SK-N-SH treated with all-trans-retinoic acid at 6 μM for 48 hours (cell line): ENCODE measurements at regions not wholly inside any gene's neighbourhood (a gene's known extent, or its start where the extent isn't known, plus 50 kb on each side); places are given as distances from the start of the nearest gene placed in this dataset.

Source experiments
- ATAC-seq: fragments of 200-7000 bp; cut with Tn5 transposase; 3 replicates; pipeline ENCODE4 v1.9.1; 2020; ENCODE audit warnings: mild to moderate bottlenecking, moderate library complexity
- ARNTL ChIP-seq: fragments of 450-650 bp; formaldehyde crosslinking; IDR thresholded peaks from 2 replicates; pipeline ENCODE4 v1.5.0; 2020; ENCODE audit warnings: low read depth, mild to moderate bottlenecking, moderate library complexity, borderline replicate concordance
- BACH2 ChIP-seq: fragments of 250-450 bp; sonication (Bioruptor Pico); IDR thresholded peaks from 2 replicates; pipeline ENCODE4 v1.9.0; 2021; ENCODE audit warnings: mild to moderate bottlenecking, borderline replicate concordance
- CREB5 ChIP-seq: fragments of 250-450 bp; sonication (Bioruptor Pico); IDR thresholded peaks from 2 replicates; pipeline ENCODE4 v1.5.1; 2020; ENCODE audit warnings: low read depth, mild to moderate bottlenecking, moderate library complexity
- CSRNP3 ChIP-seq: fragments of 250-450 bp; sonication (Bioruptor Pico); IDR thresholded peaks from 2 replicates; pipeline ENCODE4 v1.5.1; 2021; ENCODE audit warnings: mild to moderate bottlenecking, moderate library complexity
- ESRRG ChIP-seq: fragments of 250-450 bp; sonication (Bioruptor Pico); IDR thresholded peaks from 2 replicates; pipeline ENCODE4 v1.6.1; 2021; ENCODE audit warnings: mild to moderate bottlenecking
- OSR1 ChIP-seq: fragments of 250-450 bp; sonication (Bioruptor Pico); IDR thresholded peaks from 2 replicates; pipeline ENCODE4 v1.8.0; 2022; ENCODE audit warnings: moderate library complexity, mild to moderate bottlenecking, inconsistent platforms
- PATZ1 ChIP-seq: fragments of 250-450 bp; sonication (Bioruptor Pico); IDR thresholded peaks from 2 replicates; pipeline ENCODE4 v1.8.0; 2020; ENCODE audit warnings: mild to moderate bottlenecking, moderate library complexity, borderline replicate concordance
- POU6F1 ChIP-seq: fragments of 250-450 bp; sonication (Bioruptor Pico); IDR thresholded peaks from 2 replicates; pipeline ENCODE4 v1.8.0; 2021; ENCODE audit warnings: low read depth, mild to moderate bottlenecking, moderate library complexity, borderline replicate concordance
- PPARA ChIP-seq: fragments of 250-450 bp; sonication (Bioruptor Pico); IDR thresholded peaks from 2 replicates; pipeline ENCODE4 v1.5.0; 2020; ENCODE audit warnings: mild to moderate bottlenecking, borderline replicate concordance
- RARB ChIP-seq: fragments of 250-450 bp; sonication (Bioruptor Pico); IDR thresholded peaks from 2 replicates; pipeline ENCODE4 v1.8.0; 2021; ENCODE audit warnings: mild to moderate bottlenecking, moderate library complexity
- SNAI2 ChIP-seq: fragments of 250-450 bp; sonication (Bioruptor Pico); IDR thresholded peaks from 2 replicates; pipeline ENCODE4 v1.5.0; 2020; ENCODE audit warnings: mild to moderate bottlenecking, moderate library complexity
- TOX ChIP-seq: fragments of 250-450 bp; sonication (Bioruptor Pico); IDR thresholded peaks from 2 replicates; pipeline ENCODE4 v1.8.0; 2021; ENCODE audit warnings: mild to moderate bottlenecking, moderate library complexity, borderline replicate concordance
- TSHZ2 ChIP-seq: fragments of 250-450 bp; sonication (Bioruptor Pico); IDR thresholded peaks from 2 replicates; pipeline ENCODE4 v1.5.0; 2020; ENCODE audit warnings: mild to moderate bottlenecking, moderate library complexity
- ZC3H10 ChIP-seq: fragments of 250-450 bp; sonication (Bioruptor Pico); IDR thresholded peaks from 2 replicates; pipeline ENCODE4 v1.5.1; 2021; ENCODE audit warnings: mild to moderate bottlenecking, moderate library complexity
- ZFP3 ChIP-seq: fragments of 250-450 bp; sonication (Bioruptor Pico); IDR thresholded peaks from 2 replicates; pipeline ENCODE4 v1.5.0; 2020; ENCODE audit warnings: mild to moderate bottlenecking, moderate library complexity
- ZFP30 ChIP-seq: fragments of 450-650 bp; formaldehyde crosslinking; IDR thresholded peaks from 2 replicates; pipeline ENCODE4 v1.5.0; 2022; ENCODE audit warnings: mild to moderate bottlenecking, moderate library complexity
- ZNF565 ChIP-seq: fragments of 450-650 bp; formaldehyde crosslinking; conservative IDR thresholded peaks from 2 replicates; pipeline ENCODE4 v1.5.0; 2020; ENCODE audit warnings: low read depth, mild to moderate bottlenecking, moderate library complexity
- ZNF70 ChIP-seq: fragments of 450-650 bp; formaldehyde crosslinking; IDR thresholded peaks from 2 replicates; pipeline ENCODE4 v1.5.0; 2020; ENCODE audit warnings: mild to moderate bottlenecking, moderate library complexity
- ZNF8 ChIP-seq: fragments of 450-650 bp; formaldehyde crosslinking; IDR thresholded peaks from 2 replicates; pipeline ENCODE4 v1.5.0; 2020; ENCODE audit warnings: mild to moderate bottlenecking, moderate library complexity

- no peak for ATAC-seq
- no peak for TF ChIP-seq CREB5 (CRISPR knock-in tag)
- no peak for TF ChIP-seq ESRRG (CRISPR knock-in tag)
- TF ChIP-seq ZFP3: no peak
- TF ChIP-seq ZNF70 (CRISPR knock-in tag): no peak
- TF ChIP-seq BACH2 (CRISPR knock-in tag): no peak
- TF ChIP-seq POU6F1 (CRISPR knock-in tag): no peak
- TF ChIP-seq OSR1 (CRISPR knock-in tag): no peak
- no peak for TF ChIP-seq PATZ1 (CRISPR knock-in tag)
- no peak for TF ChIP-seq TSHZ2 (CRISPR knock-in tag)
- no peak for TF ChIP-seq ZNF565 (CRISPR knock-in tag)
- TF ChIP-seq ZNF8: no peak
- no peak for TF ChIP-seq PPARA (CRISPR knock-in tag)
- TF ChIP-seq, all 23 proteins: peak for 0
These were observed 182.5 kb upstream of the FBXL17 start for GRCh38 chr5:108564441-108564840.

- TF ChIP-seq ESRRG (CRISPR knock-in tag) (no peak), ARNTL (CRISPR knock-in tag) (no peak), CREB5 (CRISPR knock-in tag) (no peak), ZFP30 (no peak), ZNF565 (CRISPR knock-in tag) (no peak), TOX (CRISPR knock-in tag) (no peak), SNAI2 (no peak), ZC3H10 (no peak), PATZ1 (CRISPR knock-in tag) (no peak), ZNF70 (CRISPR knock-in tag) (no peak), BACH2 (CRISPR knock-in tag) (no peak), CSRNP3 (CRISPR knock-in tag) (no peak), RARB (no peak)
- ATAC-seq: no peak
These were observed 180.2 kb upstream of the FBXL17 start for GRCh38 chr5:108562205-108562454.
